GM18498 (cell line): ENCODE measurements at regions not wholly inside any gene's neighbourhood (a gene's known extent, or its start where the extent isn't known, plus 50 kb on each side); places are given as distances from the start of the nearest gene placed in this dataset.

Experiments
- ATAC-seq: cut with Tn5 transposase; IDR thresholded peaks from one replicate; pipeline ENCODE4 v1.9.1; 2021; ENCODE audit warnings: mild to moderate bottlenecking, moderate library complexity; ENCODE audit not compliant: unreplicated experiment

GRCh38 chr12:59087077-59087673 lies 166.9 kb upstream of the LRIG3 start:
- no peak for ATAC-seq

- no peak for ATAC-seq
Measured at GRCh38 chr12:59086126-59086525, 165.8 kb upstream of the LRIG3 start.

GRCh38 chr12:59085690-59086089 lies 165.4 kb upstream of the LRIG3 start:
- no peak for ATAC-seq

GRCh38 chr12:59084511-59085375 lies 164.4 kb upstream of the LRIG3 start:
- no peak for ATAC-seq

GRCh38 chr12:59082952-59083351 lies 162.6 kb upstream of the LRIG3 start:
- ATAC-seq: no peak

GRCh38 chr12:59080101-59080500 lies 159.8 kb upstream of the LRIG3 start:
- ATAC-seq: no peak

- no peak for ATAC-seq
Measured at GRCh38 chr12:59079472-59079871, 159.2 kb upstream of the LRIG3 start.

GRCh38 chr12:59079002-59079401 lies 158.7 kb upstream of the LRIG3 start:
- ATAC-seq: no peak

GRCh38 chr12:59077575-59078426 lies 157.5 kb upstream of the LRIG3 start:
- ATAC-seq: no peak

GRCh38 chr12:59077153-59077552 lies 156.8 kb upstream of the LRIG3 start:
- no peak for ATAC-seq

- no peak for ATAC-seq
Measured at GRCh38 chr12:59076622-59077021, 156.3 kb upstream of the LRIG3 start.

GRCh38 chr12:59075968-59076490 lies 155.7 kb upstream of the LRIG3 start:
- no peak for ATAC-seq

- ATAC-seq: no peak
Measured at GRCh38 chr12:59075141-59075540, 154.8 kb upstream of the LRIG3 start.

GRCh38 chr12:59070322-59070933 lies 150.1 kb upstream of the LRIG3 start:
- no peak for ATAC-seq

- no peak for ATAC-seq
Measured at GRCh38 chr12:59069516-59069915, 149.2 kb upstream of the LRIG3 start.

GRCh38 chr12:59068436-59068835 lies 148.1 kb upstream of the LRIG3 start:
- ATAC-seq: no peak

GRCh38 chr12:59067083-59067482 lies 146.8 kb upstream of the LRIG3 start:
- ATAC-seq: no peak

- no peak for ATAC-seq
Measured at GRCh38 chr12:59066445-59066844, 146.1 kb upstream of the LRIG3 start.

- ATAC-seq: no peak
Measured at GRCh38 chr12:59059088-59059935, 139.0 kb upstream of the LRIG3 start.

GRCh38 chr12:59056966-59057365 lies 136.7 kb upstream of the LRIG3 start:
- ATAC-seq: no peak
